ENCODE measurements at regions not wholly inside any gene's neighbourhood (a gene's known extent, or its start where the extent isn't known, plus 50 kb on each side); places are given as distances from the start of the nearest gene placed in this dataset.

GRCh38 chr2:180570864-180571263 is 409.5 kb upstream of the UBE2E3 start:
- no peak overlapping the region for H3K4me3 ChIP-seq
- TF ChIP-seq, protein P1, sequence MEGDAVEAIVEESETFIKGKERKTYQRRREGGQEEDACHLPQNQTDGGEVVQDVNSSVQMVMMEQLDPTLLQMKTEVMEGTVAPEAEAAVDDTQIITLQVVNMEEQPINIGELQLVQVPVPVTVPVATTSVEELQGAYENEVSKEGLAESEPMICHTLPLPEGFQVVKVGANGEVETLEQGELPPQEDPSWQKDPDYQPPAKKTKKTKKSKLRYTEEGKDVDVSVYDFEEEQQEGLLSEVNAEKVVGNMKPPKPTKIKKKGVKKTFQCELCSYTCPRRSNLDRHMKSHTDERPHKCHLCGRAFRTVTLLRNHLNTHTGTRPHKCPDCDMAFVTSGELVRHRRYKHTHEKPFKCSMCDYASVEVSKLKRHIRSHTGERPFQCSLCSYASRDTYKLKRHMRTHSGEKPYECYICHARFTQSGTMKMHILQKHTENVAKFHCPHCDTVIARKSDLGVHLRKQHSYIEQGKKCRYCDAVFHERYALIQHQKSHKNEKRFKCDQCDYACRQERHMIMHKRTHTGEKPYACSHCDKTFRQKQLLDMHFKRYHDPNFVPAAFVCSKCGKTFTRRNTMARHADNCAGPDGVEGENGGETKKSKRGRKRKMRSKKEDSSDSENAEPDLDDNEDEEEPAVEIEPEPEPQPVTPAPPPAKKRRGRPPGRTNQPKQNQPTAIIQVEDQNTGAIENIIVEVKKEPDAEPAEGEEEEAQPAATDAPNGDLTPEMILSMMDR (IDR thresholded peaks at IDR 0.05; ENCODE audit: low read depth, low read length), result no peak
- H3K27me3 ChIP-seq, result no peaks in the 10 kb centered on the region
- no peaks in the 10 kb centered on the region for H3K4me1 ChIP-seq (ENCODE audit: low read depth)
- no peaks in the 10 kb centered on the region for H3K9me3 ChIP-seq (ENCODE audit: low read depth)
- DNase-seq (ENCODE audit: low read depth in 1 of 2, low spot score in 1 of 2), result no peak
- no peak overlapping the region for H3K27ac ChIP-seq
- no peaks in the 10 kb centered on the region for H3K36me3 ChIP-seq

DNA sequence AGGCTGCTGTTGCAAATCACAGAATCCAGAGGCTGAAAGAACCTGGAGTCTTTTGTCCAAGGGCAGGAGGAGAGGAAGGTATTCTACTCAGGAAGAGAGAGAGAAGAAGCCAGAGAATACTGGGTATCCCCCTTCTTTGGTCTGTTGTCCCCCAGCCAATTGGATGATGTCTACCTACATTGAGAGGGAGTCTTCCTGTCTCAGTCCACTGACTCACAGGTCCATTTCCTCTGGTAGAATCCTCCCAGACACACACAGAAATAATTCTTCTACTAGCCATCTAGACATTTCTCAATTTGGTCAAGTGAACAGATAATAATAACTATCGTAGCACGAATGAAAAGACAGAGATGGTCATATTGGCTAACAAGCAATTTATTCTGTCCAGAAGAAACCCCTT is 416.4 kb upstream of the UBE2E3 start:
- no peaks in the 10 kb centered on the region for H3K4me1 ChIP-seq (ENCODE audit: low read depth)
- TF ChIP-seq, protein P1 (IDR thresholded peaks at IDR 0.05; ENCODE audit: low read depth, low read length), result no peak
- no peak overlapping the region for H3K27ac ChIP-seq
- H3K36me3 ChIP-seq, result no peaks in the 10 kb centered on the region
- DNase-seq (ENCODE audit: low read depth in 1 of 2, low spot score in 1 of 2), result no peak
- H3K4me3 ChIP-seq, result no peak overlapping the region
- no peaks in the 10 kb centered on the region for H3K27me3 ChIP-seq
- no peaks in the 10 kb centered on the region for H3K9me3 ChIP-seq (ENCODE audit: low read depth)

DNA sequence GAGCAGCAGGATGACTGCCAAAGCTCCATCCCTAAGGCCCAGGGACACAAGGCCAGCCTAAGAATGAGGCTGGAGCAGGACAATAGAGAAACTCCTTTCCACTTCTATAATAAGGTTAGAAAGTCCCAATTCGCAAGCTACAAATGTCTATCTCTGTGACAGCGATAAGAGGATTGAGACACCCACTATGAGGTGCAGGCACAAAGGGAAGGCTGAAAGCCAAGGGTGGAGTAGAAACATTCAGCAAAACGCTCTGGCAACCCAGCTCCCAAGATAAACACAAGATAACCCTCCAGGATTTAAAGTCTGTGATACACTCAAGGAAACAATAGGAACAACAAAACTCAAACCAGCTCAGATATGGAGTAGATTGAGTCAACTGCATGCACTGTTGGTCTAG is 418.0 kb upstream of the UBE2E3 start:
- DNase-seq (ENCODE audit: low read depth in 1 of 2, low spot score in 1 of 2), result peak in 1 of 2 donors; percentile 9
- Histone ChIP-seq H3K4me1 (ENCODE audit: low read depth) (no peaks in the 10 kb centered on the region), H3K4me3 (no peak overlapping the region), H3K27me3 (no peaks in the 10 kb centered on the region), H3K36me3 (no peaks in the 10 kb centered on the region), H3K9me3 (ENCODE audit: low read depth) (no peaks in the 10 kb centered on the region), H3K27ac (no peak overlapping the region)
- TF ChIP-seq, protein P1 (IDR thresholded peaks at IDR 0.05; ENCODE audit: low read depth, low read length), result no peak

DNA sequence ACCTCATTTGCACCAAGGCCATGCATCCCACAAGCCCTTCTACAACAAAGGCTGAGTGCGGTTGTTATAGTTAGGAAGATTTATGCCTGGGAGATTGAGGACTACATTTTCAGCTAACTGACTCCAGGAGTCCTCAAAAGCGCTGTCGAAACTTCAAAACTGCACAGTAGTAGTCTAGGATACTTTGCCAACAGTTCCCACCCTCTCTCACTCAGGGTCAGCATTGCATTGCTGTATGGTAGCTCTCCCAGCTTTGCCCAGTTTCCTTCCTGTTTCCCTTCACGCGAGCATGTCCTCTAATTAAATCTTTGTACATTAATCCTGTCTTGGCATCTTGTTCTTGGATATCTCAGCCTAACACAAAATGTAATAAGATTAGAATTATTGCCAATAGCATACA is 420.6 kb upstream of the UBE2E3 start:
- no peaks in the 10 kb centered on the region for H3K4me1 ChIP-seq (ENCODE audit: low read depth)
- H3K36me3 ChIP-seq, result no peaks in the 10 kb centered on the region
- no peak overlapping the region for H3K4me3 ChIP-seq
- DNase-seq (ENCODE audit: low read depth in 1 of 2, low spot score in 1 of 2), result peak in 1 of 2 donors; percentile 6
- no peaks in the 10 kb centered on the region for H3K27me3 ChIP-seq
- H3K9me3 ChIP-seq (ENCODE audit: low read depth), result no peaks in the 10 kb centered on the region
- TF ChIP-seq, protein P1 (IDR thresholded peaks at IDR 0.05; ENCODE audit: low read depth, low read length), result no peak
- no peak overlapping the region for H3K27ac ChIP-seq

DNA sequence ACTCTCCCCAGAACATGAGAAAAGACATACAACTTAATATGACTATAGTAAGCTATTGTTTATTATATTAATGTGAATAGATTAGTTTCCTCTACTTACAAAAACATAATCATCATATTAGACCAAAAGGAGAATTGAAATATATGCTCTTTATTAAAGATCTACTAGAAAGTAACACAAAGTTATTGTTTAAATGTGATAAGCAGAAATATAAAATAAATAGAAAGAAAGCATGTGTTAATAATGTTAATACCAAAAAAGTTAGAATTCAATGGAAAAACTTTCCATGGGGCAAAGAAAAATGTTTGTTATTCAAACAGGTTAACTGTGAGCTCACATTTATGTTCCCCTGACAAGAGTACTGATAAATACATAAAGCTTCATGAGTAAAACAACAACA is 421.4 kb upstream of the UBE2E3 start:
- TF ChIP-seq, protein P1 (IDR thresholded peaks at IDR 0.05; ENCODE audit: low read depth, low read length), result no peak
- DNase-seq (ENCODE audit: low read depth in 1 of 2, low spot score in 1 of 2), result no peak
- H3K9me3 ChIP-seq (ENCODE audit: low read depth), result no peaks in the 10 kb centered on the region
- no peak overlapping the region for H3K27ac ChIP-seq
- no peaks in the 10 kb centered on the region for H3K27me3 ChIP-seq
- H3K36me3 ChIP-seq, result no peaks in the 10 kb centered on the region
- H3K4me3 ChIP-seq, result no peak overlapping the region
- no peaks in the 10 kb centered on the region for H3K4me1 ChIP-seq (ENCODE audit: low read depth)
